GM12875 (cell line): ENCODE measurements at regions not wholly inside any gene's neighbourhood (a gene's known extent, or its start where the extent isn't known, plus 50 kb on each side); places are given as distances from the start of the nearest gene placed in this dataset.

Experiments
- H3K4me3 ChIP-seq: one replicate; pipeline ENCODE4 v1.5.1; 2011; ENCODE audit warnings: low read depth, low read length, control low read depth
- CTCF ChIP-seq: IDR thresholded peaks from 2 replicates; pipeline ENCODE4 v1.5.1; 2011; ENCODE audit warnings: low read depth, mild to moderate bottlenecking, control low read depth, inconsistent platforms, low read length, moderate library complexity, borderline replicate concordance; ENCODE audit not compliant: insufficient read depth

- no peak for TF ChIP-seq CTCF
- no peak overlapping the region for H3K4me3 ChIP-seq
These were observed 216.8 kb upstream of the CITED2 start for GRCh38 chr6:139591075-139591865.

DNA sequence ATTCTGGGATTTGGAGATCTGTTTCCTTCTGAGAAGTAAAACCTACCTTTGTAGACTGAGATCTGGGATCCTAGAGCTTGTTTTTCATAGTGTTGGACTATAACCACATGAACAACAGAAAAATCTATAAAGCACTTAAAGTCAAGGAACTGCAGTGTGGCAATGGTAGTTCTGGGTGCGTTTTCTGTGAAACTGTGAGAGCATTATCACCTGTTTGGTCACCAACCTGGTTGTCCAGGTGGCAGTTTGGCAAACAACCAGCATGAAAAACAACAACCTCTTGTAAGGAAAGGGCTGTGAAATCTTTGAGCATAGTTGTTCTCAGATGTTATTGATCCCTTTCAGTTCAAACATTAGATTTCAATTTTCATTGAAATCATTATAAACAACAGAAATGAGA is 215.8 kb upstream of the CITED2 start:
- TF ChIP-seq CTCF: no peak
- H3K4me3 ChIP-seq: no peak overlapping the region

DNA sequence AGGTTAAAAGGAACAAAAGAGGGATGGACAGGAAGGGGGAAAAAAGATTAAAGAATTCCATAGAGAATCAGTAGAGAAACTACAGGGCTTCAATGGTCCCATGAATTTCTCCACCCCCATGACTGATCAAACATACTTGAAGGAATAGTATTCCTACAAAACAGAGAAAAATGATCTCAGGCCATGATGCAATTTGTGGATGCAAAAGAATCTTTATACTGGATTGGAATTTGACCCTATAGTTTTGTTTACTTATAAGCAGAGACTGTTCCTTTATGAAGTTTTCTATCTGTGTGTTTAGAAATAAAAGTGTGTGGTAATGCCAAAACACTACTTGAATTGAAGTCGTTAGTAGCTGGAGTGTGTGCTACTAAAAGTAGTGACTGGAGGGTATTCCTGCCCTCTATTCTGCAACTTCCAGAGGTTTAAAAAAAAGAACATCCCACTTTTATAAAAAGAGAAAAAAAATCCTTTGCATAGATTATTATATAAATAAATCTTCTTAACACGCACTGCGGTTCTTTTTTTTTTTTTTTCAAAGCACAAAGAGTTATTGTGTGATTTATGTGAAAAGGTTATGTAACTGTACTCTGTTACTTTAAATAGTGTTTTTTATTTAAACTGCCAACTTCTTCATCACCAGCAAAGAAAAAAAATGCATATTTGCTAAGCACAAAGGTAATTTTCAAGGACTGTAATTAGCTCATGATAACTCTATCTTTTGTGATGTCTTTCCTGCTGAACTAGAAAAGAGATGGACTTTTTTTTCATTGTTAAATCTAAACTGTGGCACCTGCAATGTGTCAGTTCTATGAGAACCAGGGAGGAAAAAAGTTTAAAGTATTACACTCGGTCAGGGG is 214.5 kb upstream of the CITED2 start:
- H3K4me3 ChIP-seq: no peak overlapping the region
- TF ChIP-seq CTCF: no peak

DNA sequence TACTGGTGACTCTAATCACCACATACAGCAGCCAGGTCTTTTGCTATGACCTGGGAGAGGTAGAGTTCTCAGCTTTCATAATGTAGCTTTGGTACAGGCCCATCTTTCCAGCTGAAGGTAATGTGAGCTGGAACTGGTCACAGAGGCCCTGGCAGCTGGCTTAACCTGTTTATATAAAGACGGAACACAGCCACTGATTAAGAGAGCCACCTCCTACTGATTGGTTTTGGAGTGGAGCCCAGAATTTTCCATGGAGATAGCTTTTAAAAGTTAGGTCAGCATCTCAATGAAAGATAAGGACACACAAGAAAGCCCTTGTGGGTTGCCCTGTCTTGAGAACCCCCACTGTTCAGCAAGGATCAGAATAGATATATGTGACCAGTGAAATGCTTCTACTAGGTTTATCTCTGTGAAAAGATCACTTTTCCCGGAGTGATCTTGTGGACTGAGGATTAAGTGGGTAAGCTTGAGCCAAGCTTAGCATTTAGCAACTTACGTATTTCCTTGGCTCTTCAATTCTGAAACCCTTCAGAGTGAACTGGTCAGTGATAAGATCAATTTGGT is 213.7 kb upstream of the CITED2 start:
- TF ChIP-seq CTCF: no peak
- H3K4me3 ChIP-seq: no peak overlapping the region

GRCh38 chr6:139587469-139587868 is 213.0 kb upstream of the CITED2 start:
- no peak for TF ChIP-seq CTCF
- H3K4me3 ChIP-seq: no peak overlapping the region

GRCh38 chr6:139586273-139586672 is 211.8 kb upstream of the CITED2 start:
- TF ChIP-seq CTCF: no peak

DNA sequence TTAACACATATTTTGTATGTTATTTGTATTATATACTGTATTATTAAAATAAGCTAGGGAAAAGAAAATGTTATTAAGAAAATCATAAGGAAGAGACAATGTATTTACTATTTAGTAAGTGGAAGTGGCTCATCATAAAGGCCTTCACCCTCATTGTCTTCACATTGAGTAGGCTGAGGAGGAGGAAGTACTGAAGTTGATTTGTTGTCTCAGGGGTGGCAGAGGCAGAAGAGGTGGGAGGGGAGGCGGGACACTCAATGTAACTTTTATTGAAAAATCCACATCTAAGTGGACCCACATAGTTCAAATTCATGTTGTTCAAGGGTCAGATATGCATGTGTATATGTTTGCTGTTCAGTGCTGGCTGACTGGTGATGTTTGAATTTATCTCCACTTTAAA is 210.2 kb upstream of the CITED2 start:
- no peak overlapping the region for H3K4me3 ChIP-seq
- TF ChIP-seq CTCF: no peak

More at GRCh38 chr6:139586273-139586672, 211.8 kb upstream of the CITED2 start:
- H3K4me3 ChIP-seq: no peak overlapping the region
